Lower lobe of right lung (tissue), 2 donors: ENCODE measurements at regions not wholly inside any gene's neighbourhood (a gene's known extent, or its start where the extent isn't known, plus 50 kb on each side); places are given as distances from the start of the nearest gene placed in this dataset.

ENCODE experiments used
- ATAC-seq, 2 donors: fragments of 200-7000 bp; cut with Tn5 transposase; one replicate each; pipeline ENCODE4 v1.9.1; 2020 to 2022; ENCODE audit warnings: mild to moderate bottlenecking in 2 of 2, moderate library complexity in 2 of 2
- DNase-seq: peaks from one replicate; pipeline ENCODE4 v3.0.0-alpha.2; 2020
- H3K27ac ChIP-seq: fragments of 200-600 bp; one replicate; pipeline ENCODE4 v1.8.0; 2022
- H3K27me3 ChIP-seq: fragments of 200-600 bp; one replicate; pipeline ENCODE4 v1.8.0; 2022; ENCODE audit warnings: low read depth
- H3K36me3 ChIP-seq: fragments of 200-600 bp; one replicate; pipeline ENCODE4 v1.8.0; 2022; ENCODE audit warnings: mild to moderate bottlenecking
- H3K4me1 ChIP-seq: fragments of 200-600 bp; one replicate; pipeline ENCODE4 v1.8.0; 2022
- H3K4me3 ChIP-seq: fragments of 200-600 bp; one replicate; pipeline ENCODE4 v1.8.0; 2022; ENCODE audit warnings: mild to moderate bottlenecking
- H3K9me3 ChIP-seq: fragments of 200-600 bp; one replicate; pipeline ENCODE4 v1.8.0; 2022
- intact Hi-C: fragments of 100-400 bp; cut with DNase I; formaldehyde crosslinking; loops from one replicate; pipeline ENCODE4 v1.11.0; 2022
- TF ChIP-seq, protein P1 (sequence below): fragments of 200-600 bp; IDR thresholded peaks from one replicate; pipeline ENCODE4 v1.8.0; 2022; ENCODE audit warnings: antibody characterized with exemption, mild to moderate bottlenecking
- donor health status: DM: no; HTN: yes; CAD: no; lungs with severe emphysema.

- Histone ChIP-seq H3K9me3 (no peaks in the 10 kb centered on the region), H3K4me3 (no peak overlapping the region), H3K4me1 (no peaks in the 10 kb centered on the region), H3K27ac (no peak overlapping the region), H3K27me3 (no peaks in the 10 kb centered on the region), H3K36me3 (no peaks in the 10 kb centered on the region)
- ATAC-seq: no peak
- TF ChIP-seq, protein P1, sequence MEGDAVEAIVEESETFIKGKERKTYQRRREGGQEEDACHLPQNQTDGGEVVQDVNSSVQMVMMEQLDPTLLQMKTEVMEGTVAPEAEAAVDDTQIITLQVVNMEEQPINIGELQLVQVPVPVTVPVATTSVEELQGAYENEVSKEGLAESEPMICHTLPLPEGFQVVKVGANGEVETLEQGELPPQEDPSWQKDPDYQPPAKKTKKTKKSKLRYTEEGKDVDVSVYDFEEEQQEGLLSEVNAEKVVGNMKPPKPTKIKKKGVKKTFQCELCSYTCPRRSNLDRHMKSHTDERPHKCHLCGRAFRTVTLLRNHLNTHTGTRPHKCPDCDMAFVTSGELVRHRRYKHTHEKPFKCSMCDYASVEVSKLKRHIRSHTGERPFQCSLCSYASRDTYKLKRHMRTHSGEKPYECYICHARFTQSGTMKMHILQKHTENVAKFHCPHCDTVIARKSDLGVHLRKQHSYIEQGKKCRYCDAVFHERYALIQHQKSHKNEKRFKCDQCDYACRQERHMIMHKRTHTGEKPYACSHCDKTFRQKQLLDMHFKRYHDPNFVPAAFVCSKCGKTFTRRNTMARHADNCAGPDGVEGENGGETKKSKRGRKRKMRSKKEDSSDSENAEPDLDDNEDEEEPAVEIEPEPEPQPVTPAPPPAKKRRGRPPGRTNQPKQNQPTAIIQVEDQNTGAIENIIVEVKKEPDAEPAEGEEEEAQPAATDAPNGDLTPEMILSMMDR: no peak
- no peak for DNase-seq
- intact Hi-C loops: no loop called here
These were observed 461.6 kb downstream of the TXNL1 start for GRCh38 chr18:56176751-56177150.

DNA sequence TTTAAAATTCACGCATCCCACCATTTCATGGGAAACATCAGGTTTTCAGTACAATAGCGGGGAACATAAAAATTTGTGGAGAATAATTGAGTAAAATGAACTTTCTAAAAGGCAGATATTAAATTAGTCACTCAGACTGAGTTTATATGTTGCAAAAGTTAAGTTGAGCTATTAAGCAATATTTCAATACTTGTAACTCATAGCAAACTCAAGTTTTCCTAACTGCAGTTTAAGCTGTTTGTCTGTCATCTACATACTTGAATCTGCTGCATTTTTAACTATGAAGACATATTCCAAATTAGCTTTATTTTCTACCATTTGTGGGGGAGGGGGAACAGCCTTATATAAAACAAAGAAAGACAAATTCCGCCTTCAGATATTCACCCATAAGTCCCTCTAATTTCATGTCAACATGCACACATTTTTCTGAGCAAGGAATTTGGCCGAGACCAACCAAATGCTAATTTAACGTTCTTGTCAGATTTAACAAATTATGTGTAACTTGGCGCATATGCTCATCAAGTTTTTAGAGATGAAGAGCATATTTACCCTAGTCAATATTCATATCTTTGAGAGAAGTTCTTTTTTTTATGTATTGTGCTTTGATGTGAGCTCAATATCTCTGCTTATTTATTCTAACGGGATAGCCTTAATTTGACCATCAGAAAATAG lies 462.9 kb downstream of the TXNL1 start:
- Histone ChIP-seq H3K36me3 (no peaks in the 10 kb centered on the region), H3K27ac (no peak overlapping the region), H3K9me3 (no peaks in the 10 kb centered on the region), H3K4me1 (no peaks in the 10 kb centered on the region), H3K27me3 (no peaks in the 10 kb centered on the region), H3K4me3 (no peak overlapping the region)
- intact Hi-C loops: no loop called here
- DNase-seq (no peak), ATAC-seq (no peak)
- TF ChIP-seq, protein P1: no peak

GRCh38 chr18:56173542-56174220 lies 464.7 kb downstream of the TXNL1 start:
- no peak for ATAC-seq

DNA sequence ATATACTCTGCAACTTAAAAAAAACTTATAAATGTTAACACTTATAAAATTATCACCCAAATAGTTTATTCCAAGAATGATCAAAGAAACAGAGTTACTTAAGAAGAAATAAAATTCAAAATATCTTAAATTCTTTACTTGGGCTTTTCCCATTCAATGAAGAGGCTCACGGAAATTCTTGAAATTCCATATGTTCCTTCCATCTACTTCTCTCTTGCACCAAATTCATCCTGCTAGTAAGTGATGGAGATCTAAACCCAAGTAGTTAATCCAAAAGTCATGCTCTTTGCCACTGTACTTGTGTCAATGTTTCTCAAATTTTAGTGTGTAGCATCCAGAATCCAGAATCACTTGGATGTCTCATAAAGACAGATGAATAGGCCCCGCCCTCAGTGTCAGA lies 465.9 kb downstream of the TXNL1 start:
- no peak for DNase-seq
- H3K4me1 ChIP-seq: peaks cover 4% of the 10 kb centered on the region

More at GRCh38 chr18:56173542-56174220, 464.7 kb downstream of the TXNL1 start:
- no peak for DNase-seq
- H3K27me3 ChIP-seq: no peaks in the 10 kb centered on the region
- H3K36me3 ChIP-seq: no peaks in the 10 kb centered on the region
- H3K9me3 ChIP-seq: no peaks in the 10 kb centered on the region
- H3K4me1 ChIP-seq: no peaks in the 10 kb centered on the region
- TF ChIP-seq, protein P1: no peak
- intact Hi-C loops: no loop called here
- H3K4me3 ChIP-seq: no peak overlapping the region
- H3K27ac ChIP-seq: no peak overlapping the region

DNA sequence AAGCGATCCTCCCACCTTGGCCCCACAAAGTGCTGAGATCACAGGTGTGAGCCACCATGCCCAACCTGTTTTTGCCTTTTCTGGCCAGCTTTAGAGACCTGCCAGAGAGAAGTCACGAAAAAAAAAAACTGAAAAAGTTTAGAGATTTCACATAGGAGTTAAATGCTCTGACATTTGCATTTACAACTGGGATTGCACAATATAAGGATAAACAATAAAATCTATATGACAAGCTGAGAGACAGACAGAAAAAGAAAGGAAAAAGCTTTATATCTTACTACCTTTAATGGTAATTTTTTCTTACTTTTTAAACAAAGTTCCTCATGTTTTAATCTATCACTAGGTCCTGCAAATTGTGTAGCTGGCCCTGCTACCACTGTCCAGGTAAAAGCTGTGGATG lies 466.5 kb downstream of the TXNL1 start:
- ATAC-seq (no peak), DNase-seq (no peak)
- Histone ChIP-seq H3K9me3 (no peaks in the 10 kb centered on the region), H3K4me3 (no peak overlapping the region), H3K36me3 (no peaks in the 10 kb centered on the region), H3K27ac (no peak overlapping the region), H3K4me1 (peaks cover 7% of the 10 kb centered on the region), H3K27me3 (no peaks in the 10 kb centered on the region)
- intact Hi-C loops: no loop called here
- TF ChIP-seq, protein P1: no peak

More for the DNA sequence above, 465.9 kb downstream of the TXNL1 start:
- ATAC-seq: no peak
- Histone ChIP-seq H3K9me3 (no peaks in the 10 kb centered on the region), H3K36me3 (no peaks in the 10 kb centered on the region), H3K4me3 (no peak overlapping the region), H3K27me3 (no peaks in the 10 kb centered on the region), H3K27ac (no peak overlapping the region)
- TF ChIP-seq, protein P1: no peak
- intact Hi-C loops: no loop called here
